Neural cell (in vitro differentiated cells): ENCODE measurements at regions not wholly inside any gene's neighbourhood (a gene's known extent, or its start where the extent isn't known, plus 50 kb on each side); places are given as distances from the start of the nearest gene placed in this dataset.

Source experiments
- H2AFZ ChIP-seq: fragments of 200-600, 300-800 bp; sonication (generic), shearing (Covaris generic); 2 replicates; pipeline ENCODE4 v1.6.0; 2014; ENCODE audit warnings: low read depth, mild to moderate bottlenecking, antibody characterized with exemption, low read length, moderate library complexity
- H3F3A ChIP-seq: fragments of 200-600 bp; shearing (Covaris generic); 2 replicates; pipeline ENCODE4 v1.6.1; 2016; ENCODE audit warnings: mild to moderate bottlenecking, moderate library complexity, mixed read lengths, antibody characterized with exemption, low read length; ENCODE audit not compliant: insufficient read depth, poor library complexity, severe bottlenecking
- H3K27ac ChIP-seq: fragments of 200-600, 300-800 bp; sonication (generic), shearing (Covaris generic); 2 replicates; pipeline ENCODE4 v1.5.1; 2014; ENCODE audit warnings: mild to moderate bottlenecking, low read length, moderate library complexity
- H3K27me3 ChIP-seq: fragments of 300-800, 200-600 bp; sonication (generic), shearing (Covaris generic); 2 replicates; pipeline ENCODE4 v1.6.0; 2014; ENCODE audit warnings: mild to moderate bottlenecking, low read depth, low read length, moderate library complexity; ENCODE audit not compliant: insufficient read depth
- H3K36me3 ChIP-seq: fragments of 300-800, 200-600 bp; sonication (generic), shearing (Covaris generic); 2 replicates; pipeline ENCODE4 v1.5.1; 2014; ENCODE audit warnings: mild to moderate bottlenecking, antibody characterized with exemption, low read length, moderate library complexity; ENCODE audit not compliant: insufficient read depth
- H3K4me2 ChIP-seq: fragments of 300-800, 200-600 bp; sonication (generic), shearing (Covaris generic); 2 replicates; pipeline ENCODE4 v1.6.0; 2014; ENCODE audit warnings: mild to moderate bottlenecking, low read length
- H3K4me3 ChIP-seq: fragments of 300-800, 200-600 bp; sonication (generic), shearing (Covaris generic); 2 replicates; pipeline ENCODE4 v1.5.1; 2014; ENCODE audit warnings: mild to moderate bottlenecking, low read length, moderate library complexity
- H3K79me2 ChIP-seq: fragments of 200-600 bp; shearing (Covaris generic); replicated peaks from 2 replicates; pipeline ENCODE4 v1.6.0; 2014; ENCODE audit warnings: mild to moderate bottlenecking, low read length, moderate library complexity; ENCODE audit not compliant: insufficient read depth
- H3K9ac ChIP-seq: fragments of 300-800, 200-600 bp; sonication (generic), shearing (Covaris generic); 2 replicates; pipeline ENCODE4 v1.6.1; 2016; ENCODE audit warnings: mild to moderate bottlenecking, low read length, mixed read lengths
- H3K9me2 ChIP-seq: fragments of 200-600 bp; shearing (Covaris generic); 2 replicates; pipeline ENCODE4 v1.6.1; 2016; ENCODE audit warnings: mild to moderate bottlenecking, low read length, mixed read lengths; ENCODE audit not compliant: insufficient read depth
- H3K9me3 ChIP-seq: fragments of 200-600, 300-800 bp; sonication (generic), shearing (Covaris generic); 2 replicates; pipeline ENCODE4 v1.6.1; 2016; ENCODE audit warnings: mild to moderate bottlenecking, mixed run types, low read length, moderate library complexity, mixed read lengths
- H4K20me1 ChIP-seq: fragments of 200-600 bp; shearing (Covaris generic); 2 replicates; pipeline ENCODE4 v1.6.1; 2016; ENCODE audit warnings: mild to moderate bottlenecking, mixed run types; ENCODE audit not compliant: insufficient read depth
- CTCF ChIP-seq: fragments of 450-650 bp; IDR thresholded peaks from 2 replicates; pipeline ENCODE4 v1.5.1; 2014; ENCODE audit warnings: antibody characterized with exemption, mild to moderate bottlenecking, moderate library complexity; ENCODE audit not compliant: poor library complexity, severe bottlenecking
- EP300 ChIP-seq: fragments of 450-650 bp; conservative IDR thresholded peaks from 2 replicates; pipeline ENCODE4 v1.6.1; 2014; ENCODE audit warnings: antibody characterized with exemption, mild to moderate bottlenecking, moderate library complexity; ENCODE audit not compliant: poor library complexity, severe bottlenecking
- EZH2 ChIP-seq: fragments of 200-600, 300-800 bp; shearing (Covaris generic), sonication (generic); IDR thresholded peaks from 2 replicates; pipeline ENCODE4 v1.6.1; 2014; ENCODE audit warnings: antibody characterized with exemption, low read length, borderline replicate concordance, mild to moderate bottlenecking; ENCODE audit not compliant: insufficient read depth, poor library complexity, severe bottlenecking
- MXI1 ChIP-seq: fragments of 450-650 bp; conservative IDR thresholded peaks from 2 replicates; pipeline ENCODE4 v1.6.1; 2014; ENCODE audit warnings: antibody characterized with exemption, mild to moderate bottlenecking; ENCODE audit not compliant: poor library complexity, severe bottlenecking
- POLR2AphosphoS5 ChIP-seq: IDR thresholded peaks from 2 replicates; pipeline ENCODE4 v1.6.1; 2012
- RAD21 ChIP-seq: fragments of 450-650 bp; conservative IDR thresholded peaks from 2 replicates; pipeline ENCODE4 v1.6.1; 2014; ENCODE audit warnings: antibody characterized with exemption, mild to moderate bottlenecking, moderate library complexity
- REST ChIP-seq: IDR thresholded peaks from 2 replicates; pipeline ENCODE4 v1.6.1; 2012; ENCODE audit warnings: borderline replicate concordance
- SMC3 ChIP-seq: fragments of 450-650 bp; conservative IDR thresholded peaks from 2 replicates; pipeline ENCODE4 v1.6.1; 2014; ENCODE audit warnings: antibody characterized with exemption, mild to moderate bottlenecking, moderate library complexity; ENCODE audit not compliant: poor library complexity
- TAF1 ChIP-seq: IDR thresholded peaks from 2 replicates; pipeline ENCODE4 v1.6.1; 2012; ENCODE audit warnings: low read depth

GRCh38 chr10:2716596-2716995, 350.8 kb upstream of the PFKP start:
- Histone ChIP-seq H3K79me2 (no peaks in the 10 kb centered on the region), H3K27me3 (no peaks in the 10 kb centered on the region)
- TF ChIP-seq TAF1 (no peak), POLR2AphosphoS5 (no peak), RAD21 (no peak), EP300 (no peak), EZH2 (no peak), MXI1 (no peak), SMC3 (no peak), CTCF (no peak), REST (no peak)

GRCh38 chr10:2714597-2714996, 352.8 kb upstream of the PFKP start:
- H3K9me3 ChIP-seq = peaks cover 5% of the 10 kb centered on the region
- peak overlapping the region; percentile 28 for H3K4me3 ChIP-seq
- H3K9me2 ChIP-seq = no peaks in the 10 kb centered on the region
- H2AFZ ChIP-seq = no peak overlapping the region
- H3K27me3 ChIP-seq = no peaks in the 10 kb centered on the region
- no peaks in the 10 kb centered on the region for H4K20me1 ChIP-seq
- no peaks in the 10 kb centered on the region for H3K79me2 ChIP-seq
- no peaks in the 10 kb centered on the region for H3K36me3 ChIP-seq
- H3K27ac ChIP-seq = peak overlapping the region; percentile 84
- no peak overlapping the region for H3K4me2 ChIP-seq
- H3F3A ChIP-seq = peaks cover 4% of the 10 kb centered on the region
- peak overlapping the region; percentile 47 for H3K9ac ChIP-seq
- TF ChIP-seq EP300 (peak; percentile 99), EZH2 (no peak), SMC3 (peak; percentile 37), REST (peak; percentile 62), POLR2AphosphoS5 (peak; percentile 70), CTCF (no peak)

More at GRCh38 chr10:2716596-2716995, 350.8 kb upstream of the PFKP start:
- Histone ChIP-seq H3K9me3 (peaks cover 5% of the 10 kb centered on the region), H3K27ac (peak overlapping the region; percentile 84), H3K36me3 (no peaks in the 10 kb centered on the region), H3K4me3 (no peak overlapping the region), H4K20me1 (no peaks in the 10 kb centered on the region), H3K9ac (no peak overlapping the region), H3F3A (peaks cover 4% of the 10 kb centered on the region), H3K4me2 (no peak overlapping the region), H3K9me2 (no peaks in the 10 kb centered on the region), H2AFZ (no peak overlapping the region)
